NCI-H146 treated with DMSO at 0.1 percent for 48 hours (cell line): ENCODE measurements at regions not wholly inside any gene's neighbourhood (a gene's known extent, or its start where the extent isn't known, plus 50 kb on each side); places are given as distances from the start of the nearest gene placed in this dataset.
"Not testable (repeated sequence)": the region's sequence is repeated elsewhere in the genome, so short reads cannot be mapped to it uniquely, and the experiment has no call there.

Experiments used
- DNase-seq: peaks from one replicate; lab custom pipeline; 2025; ENCODE audit not compliant: unreplicated experiment; lab: John Stamatoyannopoulos, UW

DNA sequence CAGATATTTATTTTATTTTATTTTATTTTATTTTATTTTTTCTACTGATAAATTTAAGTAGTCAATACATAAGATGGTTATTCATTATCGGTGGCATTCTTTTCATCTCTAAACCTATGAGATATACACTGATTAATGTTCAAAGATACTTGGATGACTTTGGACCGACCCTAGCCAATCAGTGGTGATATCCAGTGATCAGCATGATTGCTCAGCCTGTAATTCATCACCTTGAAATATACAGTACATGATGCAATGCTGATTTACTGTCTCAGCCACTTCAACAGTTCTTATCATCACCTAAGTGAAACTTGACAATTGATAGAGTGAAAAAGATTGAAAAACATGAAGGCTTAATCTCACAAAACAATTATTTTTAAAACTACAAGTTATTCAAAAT, 1651.0 kb downstream of the REEP3 start:
- DNase-seq: no peak

DNA sequence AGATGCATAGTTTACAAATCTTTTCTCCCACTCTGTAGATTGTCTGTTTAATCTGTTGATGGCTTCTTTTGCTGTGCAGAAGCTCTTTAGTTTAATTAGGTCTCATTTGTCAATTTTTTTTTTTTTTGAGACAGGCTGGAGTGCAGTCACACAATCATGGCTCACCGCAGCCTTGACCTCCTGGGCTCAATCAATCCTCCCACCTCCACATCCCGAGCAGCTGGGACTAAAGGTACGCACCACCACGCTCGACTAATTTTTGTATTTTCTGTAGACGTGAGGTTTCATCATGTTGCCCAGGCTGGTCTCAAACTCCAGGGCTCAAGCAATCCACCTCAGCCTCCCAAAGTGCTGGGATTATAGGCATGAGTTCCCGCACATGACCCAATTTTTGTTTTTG, 1655.8 kb downstream of the REEP3 start:
- no peak for DNase-seq

- DNase-seq: no peak
Measured at GRCh38 chr10:65183236-65183635, 1662.0 kb downstream of the REEP3 start.

DNA sequence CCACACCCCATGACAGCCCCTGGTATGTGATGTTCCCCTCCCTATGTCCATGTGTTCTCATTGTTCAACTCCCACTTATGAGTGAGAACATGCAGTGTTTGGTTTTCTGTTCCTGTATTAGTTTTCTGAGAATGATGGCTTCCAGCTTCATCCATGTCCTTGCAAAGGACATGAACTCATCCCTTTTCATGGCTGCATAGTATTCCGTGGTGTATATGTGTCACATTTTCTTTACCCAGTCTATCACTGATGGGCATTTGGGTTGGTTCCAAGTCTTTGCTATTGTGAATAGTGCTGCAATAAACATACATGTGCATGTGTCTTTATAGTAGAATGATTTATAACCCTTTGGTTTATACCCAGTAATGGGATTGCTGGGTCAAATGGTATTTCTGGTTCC, 1665.5 kb downstream of the REEP3 start:
- not testable (repeated sequence) for DNase-seq

DNA sequence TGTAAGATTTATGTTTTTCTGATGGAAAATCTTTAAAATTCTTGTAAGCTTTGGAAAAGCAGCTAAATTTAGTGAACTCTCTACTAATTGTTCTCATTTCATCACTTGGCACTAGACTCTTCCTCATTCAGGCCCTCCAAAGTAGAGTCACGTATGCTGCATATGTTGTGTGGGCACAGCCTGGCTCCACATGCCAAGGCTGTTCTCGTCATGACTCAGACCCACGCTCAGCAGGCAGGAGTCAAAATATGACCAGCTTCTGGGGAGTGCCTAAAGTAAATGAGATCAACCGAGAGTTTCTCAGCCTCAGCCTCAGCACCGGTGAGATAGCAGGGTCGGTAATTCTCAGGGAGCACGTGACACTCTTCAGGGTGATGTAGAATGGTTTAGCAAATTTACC, 1672.9 kb downstream of the REEP3 start:
- DNase-seq: no peak

- DNase-seq: no peak
Measured at GRCh38 chr10:65194555-65194954, 1673.4 kb downstream of the REEP3 start.

GRCh38 chr10:65196111-65196510, 1674.9 kb downstream of the REEP3 start:
- no peak for DNase-seq

- DNase-seq: no peak
Measured at GRCh38 chr10:65197935-65198334, 1676.7 kb downstream of the REEP3 start.

- DNase-seq: no peak
Measured at GRCh38 chr10:65201491-65201890, 1680.3 kb downstream of the REEP3 start.

GRCh38 chr10:65204999-65205398, 1683.8 kb downstream of the REEP3 start:
- DNase-seq: no peak

DNA sequence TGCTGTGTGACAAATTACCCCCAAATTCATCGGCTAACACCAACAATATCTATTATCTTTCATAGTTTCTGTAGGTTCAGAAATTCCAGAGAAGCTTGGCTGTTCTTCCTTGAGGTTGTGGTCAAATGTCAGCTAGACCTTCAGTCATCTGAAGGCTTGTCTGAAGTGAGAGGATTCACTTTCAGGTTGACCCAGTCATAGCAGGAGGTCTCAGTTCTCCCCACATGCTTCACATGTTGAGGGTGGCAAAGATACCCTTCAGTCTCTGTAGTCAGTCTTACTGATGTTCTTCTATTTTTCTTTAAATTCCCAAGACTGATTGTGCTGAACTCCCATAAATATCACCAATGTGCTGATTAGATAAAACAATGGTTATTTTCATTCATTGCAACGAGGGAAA, 1692.0 kb downstream of the REEP3 start:
- no peak for DNase-seq

DNA sequence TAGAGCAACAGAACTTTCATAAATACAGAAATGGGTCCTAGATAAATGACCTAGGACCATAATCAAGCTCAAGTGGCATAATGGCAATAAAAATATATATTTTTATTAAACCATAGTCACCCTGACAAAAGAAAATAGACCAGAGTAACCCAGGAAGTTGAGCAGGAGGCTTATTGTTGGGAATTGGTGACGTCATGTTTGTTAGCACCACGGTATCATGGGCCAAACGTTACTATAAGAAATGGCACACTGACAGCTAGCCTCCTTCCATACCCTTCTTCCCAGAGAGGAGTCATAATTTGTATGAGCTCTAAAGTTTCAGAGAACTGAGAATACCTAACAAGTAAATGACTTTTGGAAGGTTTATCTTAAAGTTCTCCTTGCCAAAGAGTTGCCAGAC, 1698.2 kb downstream of the REEP3 start:
- no peak for DNase-seq

- DNase-seq: no peak
Measured at GRCh38 chr10:65231148-65231547, 1694.7 kb upstream of the LRRTM3 start.

DNA sequence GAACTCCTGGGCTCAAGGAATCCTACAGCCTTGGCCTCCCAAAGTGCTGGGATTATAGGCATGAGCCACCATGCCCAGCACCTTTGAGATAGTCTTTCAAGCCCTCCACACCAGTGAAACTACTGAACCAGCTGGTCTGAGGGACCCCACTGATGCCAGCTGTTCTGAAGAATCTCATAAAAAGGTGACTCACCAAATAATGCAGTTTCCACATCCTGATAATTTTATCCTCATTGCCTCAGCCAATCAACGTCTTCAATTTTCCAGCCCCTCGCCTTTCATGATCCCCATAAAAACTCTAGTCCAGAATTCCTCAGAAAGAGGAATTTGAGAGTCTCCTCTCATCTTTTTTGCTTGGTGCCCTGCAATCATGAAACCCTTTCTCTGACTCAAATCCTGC, 1691.6 kb upstream of the LRRTM3 start:
- DNase-seq: no peak

DNA sequence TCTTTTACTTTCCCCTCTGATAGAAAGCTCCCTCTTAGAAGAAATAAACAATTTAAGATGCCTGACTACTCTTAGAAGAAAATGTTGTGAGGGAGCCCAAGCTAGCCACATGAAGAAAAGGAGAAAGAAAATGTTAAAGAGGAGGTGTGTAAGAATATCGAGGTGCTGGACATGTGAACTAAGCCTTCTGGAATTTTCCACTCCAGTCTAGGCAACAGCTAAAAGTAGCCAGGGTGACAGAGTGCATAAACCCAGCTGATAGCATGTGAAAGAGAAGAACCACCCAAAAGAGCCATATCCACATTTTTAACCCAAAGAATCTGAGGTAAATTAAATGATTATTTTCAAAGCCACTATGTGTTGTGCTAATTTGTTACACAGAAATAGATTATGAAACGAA, 1690.6 kb upstream of the LRRTM3 start:
- DNase-seq: no peak

GRCh38 chr10:65235846-65236245, 1690.0 kb upstream of the LRRTM3 start:
- no peak for DNase-seq

DNA sequence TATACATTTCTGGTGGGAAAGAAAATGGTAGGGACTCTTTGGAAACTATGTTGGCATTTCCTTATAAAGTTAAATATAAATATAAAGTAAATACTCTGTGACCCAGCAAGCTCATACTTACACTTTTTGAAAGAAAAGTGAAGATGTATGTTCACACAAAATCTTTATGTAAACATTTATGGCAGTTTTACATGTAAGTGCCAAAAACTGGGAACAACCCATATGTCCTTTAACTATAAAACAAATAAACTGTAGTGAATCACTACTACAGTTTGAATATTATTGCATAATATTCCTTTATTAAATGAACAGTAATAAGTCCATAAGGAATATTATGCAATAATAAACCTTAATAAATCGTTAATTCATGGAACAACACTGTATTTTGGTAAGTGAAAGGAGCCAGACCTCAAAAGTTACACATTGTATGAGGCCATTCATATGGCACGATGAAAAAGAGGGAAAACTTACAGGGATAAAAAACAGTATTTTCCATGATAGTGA, 1660.3 kb upstream of the LRRTM3 start:
- DNase-seq: no peak

DNA sequence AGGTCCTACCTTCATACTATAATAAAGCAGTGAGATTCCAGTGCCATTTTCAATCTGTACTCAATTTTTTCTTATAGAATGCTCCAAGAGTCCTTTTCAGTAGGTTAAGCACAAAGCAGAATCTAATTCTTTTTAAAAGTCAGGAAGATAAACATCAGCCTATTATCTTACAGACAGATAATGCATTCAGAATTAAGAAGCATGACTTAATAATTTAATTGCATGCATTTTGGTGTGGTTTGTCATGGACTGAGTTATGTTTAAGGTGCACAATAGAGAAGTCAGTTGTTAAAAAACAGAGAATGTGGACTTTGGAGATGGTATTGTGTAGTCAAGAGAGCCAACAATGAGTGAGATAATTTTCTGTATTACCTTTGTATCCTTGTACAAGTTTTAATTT, 1656.3 kb upstream of the LRRTM3 start:
- not testable (repeated sequence) for DNase-seq

DNA sequence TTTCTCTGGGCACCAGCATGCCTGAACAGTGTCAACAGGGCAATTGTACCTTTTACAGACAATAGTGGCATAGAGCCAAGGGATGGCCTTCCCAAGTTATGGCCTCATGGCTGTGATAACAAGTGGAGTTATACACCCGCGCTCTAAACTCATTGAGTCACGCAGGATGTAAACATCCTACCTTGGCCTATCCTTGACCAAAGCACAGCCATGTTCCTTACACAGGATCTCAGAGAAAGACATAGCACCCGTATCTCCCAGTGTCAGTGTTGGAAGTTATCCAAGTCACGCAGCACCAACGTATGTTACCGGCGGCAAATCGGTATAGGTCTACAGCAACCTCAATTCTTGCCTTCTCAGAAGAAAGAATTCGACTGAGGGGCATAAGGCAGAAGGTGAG, 1654.9 kb upstream of the LRRTM3 start:
- no peak for DNase-seq

DNA sequence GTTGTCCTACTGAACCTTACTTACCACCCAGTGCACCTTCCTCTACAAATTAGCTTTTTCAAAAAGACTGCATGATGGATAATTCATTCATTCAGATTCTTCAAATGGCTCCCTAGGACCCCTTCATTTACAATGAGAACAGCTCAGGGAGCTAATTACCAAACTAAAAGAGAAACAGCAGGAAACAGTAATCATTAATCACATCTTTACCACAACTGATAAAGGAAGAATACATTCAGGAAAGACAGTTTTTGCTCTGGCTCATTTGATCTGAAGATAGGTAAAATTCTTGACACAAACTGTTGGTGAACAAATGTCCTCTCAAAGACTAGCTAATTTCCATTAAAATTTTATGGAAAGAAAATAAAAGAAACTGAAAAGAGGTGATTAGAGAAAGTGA, 1652.7 kb upstream of the LRRTM3 start:
- DNase-seq: no peak

GRCh38 chr10:65275296-65275695, 1650.5 kb upstream of the LRRTM3 start:
- no peak for DNase-seq

- no peak for DNase-seq
Measured at GRCh38 chr10:65284495-65285041, 1641.3 kb upstream of the LRRTM3 start.

DNA sequence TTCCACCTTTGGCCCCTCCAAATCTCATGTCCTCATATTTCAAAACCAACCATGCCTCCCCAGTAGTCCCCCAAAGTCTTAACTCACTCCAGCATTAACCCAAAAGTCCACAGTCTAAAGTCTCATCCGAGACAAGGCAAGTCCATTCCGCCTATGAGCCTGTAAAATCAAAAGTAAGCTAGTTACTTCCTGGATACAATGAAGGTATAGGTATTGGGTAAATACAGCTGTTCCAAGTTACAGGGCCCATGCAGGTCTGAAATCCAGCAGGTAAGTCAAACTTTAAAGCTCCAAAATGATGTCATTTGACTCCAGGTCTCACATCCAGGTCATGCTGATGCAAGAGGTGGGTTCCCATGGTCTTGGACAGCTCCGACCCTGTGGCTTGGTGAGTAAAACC, 1640.1 kb upstream of the LRRTM3 start:
- DNase-seq: not testable (repeated sequence)

DNA sequence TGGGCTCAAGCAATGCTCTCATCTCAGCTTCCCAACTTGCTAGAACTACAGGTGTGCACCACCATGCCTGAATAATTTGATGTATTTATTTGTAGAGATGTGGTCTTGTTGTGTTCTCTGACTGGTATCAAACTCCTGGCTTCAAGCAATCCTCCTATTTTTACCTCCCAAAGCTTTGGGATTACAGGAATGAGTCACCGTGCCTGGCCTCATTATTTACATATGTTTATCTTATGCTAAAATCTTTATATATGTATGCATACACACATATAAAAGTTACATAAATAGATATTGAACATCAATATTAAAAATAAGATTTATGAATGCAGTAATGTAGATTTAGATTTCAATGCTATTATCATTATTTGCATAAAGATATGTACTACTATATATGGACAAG, 1634.5 kb upstream of the LRRTM3 start:
- no peak for DNase-seq
